ENCODE measurements at regions not wholly inside any gene's neighbourhood (a gene's known extent, or its start where the extent isn't known, plus 50 kb on each side); places are given as distances from the start of the nearest gene placed in this dataset.

- TF ChIP-seq ETV6 (IDR thresholded peaks at IDR 0.05; ENCODE audit: borderline replicate concordance in 1 of 2, low read depth in 2 of 2, low read length in 1 of 2) (peak in 1 of 2 experiments; percentile 55; a peak in 1 of 4 replicates), ETV6 (CRISPR knock-in tag; IDR thresholded peaks at IDR 0.05; ENCODE audit: borderline replicate concordance) (no peak), ZNF134 (CRISPR knock-in tag; conservative IDR thresholded peaks at IDR 0.05) (no peak), SOX6 (IDR thresholded peaks at IDR 0.05) (peak; percentile 82), FOXK2 (conservative IDR thresholded peaks at IDR 0.05 in 1 of 2, IDR thresholded peaks at IDR 0.05 in 1 of 2; ENCODE audit: low read depth in 2 of 2) (peak; percentile 50 to 56), MYNN (IDR thresholded peaks at IDR 0.05) (peak; percentile 44; the same call in 1 of the 2 replicates), MYNN (CRISPR knock-in tag; IDR thresholded peaks at IDR 0.05) (no peak), DACH1 (IDR thresholded peaks at IDR 0.05; ENCODE audit: partially characterized antibody) (peak; percentile 48), MEF2D (tag; conservative IDR thresholded peaks at IDR 0.05; ENCODE audit: low read depth) (0 out of 2 replicates have a peak, but pooled peaks have one; percentile 18), SMAD3 (CRISPR knock-in tag; conservative IDR thresholded peaks at IDR 0.05) (0 out of 2 replicates have a peak, but pooled peaks have one; percentile 52), TSC22D4 (tag; IDR thresholded peaks at IDR 0.05) (no peak), HDAC1 (IDR thresholded peaks at IDR 0.05) (peak in 1 of 2 experiments; percentile 69; a peak in 2 of 4 replicates), ASH1L (IDR thresholded peaks at IDR 0.05; ENCODE audit: borderline replicate concordance, low read depth, partially characterized antibody) (no peak), JUN (IDR thresholded peaks at IDR 0.05; ENCODE audit: borderline replicate concordance, low read depth, low read length) (peak; percentile 95), JUN (CRISPR knock-in tag; IDR thresholded peaks at IDR 0.05; ENCODE audit: borderline replicate concordance) (no peak)
- TF ChIP-seq, protein P1, sequence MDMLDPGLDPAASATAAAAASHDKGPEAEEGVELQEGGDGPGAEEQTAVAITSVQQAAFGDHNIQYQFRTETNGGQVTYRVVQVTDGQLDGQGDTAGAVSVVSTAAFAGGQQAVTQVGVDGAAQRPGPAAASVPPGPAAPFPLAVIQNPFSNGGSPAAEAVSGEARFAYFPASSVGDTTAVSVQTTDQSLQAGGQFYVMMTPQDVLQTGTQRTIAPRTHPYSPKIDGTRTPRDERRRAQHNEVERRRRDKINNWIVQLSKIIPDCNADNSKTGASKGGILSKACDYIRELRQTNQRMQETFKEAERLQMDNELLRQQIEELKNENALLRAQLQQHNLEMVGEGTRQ (CRISPR knock-in tag; IDR thresholded peaks at IDR 0.05), result 0 out of 2 replicates have a peak, but pooled peaks have one; percentile 8
- TF ChIP-seq, protein P2, sequence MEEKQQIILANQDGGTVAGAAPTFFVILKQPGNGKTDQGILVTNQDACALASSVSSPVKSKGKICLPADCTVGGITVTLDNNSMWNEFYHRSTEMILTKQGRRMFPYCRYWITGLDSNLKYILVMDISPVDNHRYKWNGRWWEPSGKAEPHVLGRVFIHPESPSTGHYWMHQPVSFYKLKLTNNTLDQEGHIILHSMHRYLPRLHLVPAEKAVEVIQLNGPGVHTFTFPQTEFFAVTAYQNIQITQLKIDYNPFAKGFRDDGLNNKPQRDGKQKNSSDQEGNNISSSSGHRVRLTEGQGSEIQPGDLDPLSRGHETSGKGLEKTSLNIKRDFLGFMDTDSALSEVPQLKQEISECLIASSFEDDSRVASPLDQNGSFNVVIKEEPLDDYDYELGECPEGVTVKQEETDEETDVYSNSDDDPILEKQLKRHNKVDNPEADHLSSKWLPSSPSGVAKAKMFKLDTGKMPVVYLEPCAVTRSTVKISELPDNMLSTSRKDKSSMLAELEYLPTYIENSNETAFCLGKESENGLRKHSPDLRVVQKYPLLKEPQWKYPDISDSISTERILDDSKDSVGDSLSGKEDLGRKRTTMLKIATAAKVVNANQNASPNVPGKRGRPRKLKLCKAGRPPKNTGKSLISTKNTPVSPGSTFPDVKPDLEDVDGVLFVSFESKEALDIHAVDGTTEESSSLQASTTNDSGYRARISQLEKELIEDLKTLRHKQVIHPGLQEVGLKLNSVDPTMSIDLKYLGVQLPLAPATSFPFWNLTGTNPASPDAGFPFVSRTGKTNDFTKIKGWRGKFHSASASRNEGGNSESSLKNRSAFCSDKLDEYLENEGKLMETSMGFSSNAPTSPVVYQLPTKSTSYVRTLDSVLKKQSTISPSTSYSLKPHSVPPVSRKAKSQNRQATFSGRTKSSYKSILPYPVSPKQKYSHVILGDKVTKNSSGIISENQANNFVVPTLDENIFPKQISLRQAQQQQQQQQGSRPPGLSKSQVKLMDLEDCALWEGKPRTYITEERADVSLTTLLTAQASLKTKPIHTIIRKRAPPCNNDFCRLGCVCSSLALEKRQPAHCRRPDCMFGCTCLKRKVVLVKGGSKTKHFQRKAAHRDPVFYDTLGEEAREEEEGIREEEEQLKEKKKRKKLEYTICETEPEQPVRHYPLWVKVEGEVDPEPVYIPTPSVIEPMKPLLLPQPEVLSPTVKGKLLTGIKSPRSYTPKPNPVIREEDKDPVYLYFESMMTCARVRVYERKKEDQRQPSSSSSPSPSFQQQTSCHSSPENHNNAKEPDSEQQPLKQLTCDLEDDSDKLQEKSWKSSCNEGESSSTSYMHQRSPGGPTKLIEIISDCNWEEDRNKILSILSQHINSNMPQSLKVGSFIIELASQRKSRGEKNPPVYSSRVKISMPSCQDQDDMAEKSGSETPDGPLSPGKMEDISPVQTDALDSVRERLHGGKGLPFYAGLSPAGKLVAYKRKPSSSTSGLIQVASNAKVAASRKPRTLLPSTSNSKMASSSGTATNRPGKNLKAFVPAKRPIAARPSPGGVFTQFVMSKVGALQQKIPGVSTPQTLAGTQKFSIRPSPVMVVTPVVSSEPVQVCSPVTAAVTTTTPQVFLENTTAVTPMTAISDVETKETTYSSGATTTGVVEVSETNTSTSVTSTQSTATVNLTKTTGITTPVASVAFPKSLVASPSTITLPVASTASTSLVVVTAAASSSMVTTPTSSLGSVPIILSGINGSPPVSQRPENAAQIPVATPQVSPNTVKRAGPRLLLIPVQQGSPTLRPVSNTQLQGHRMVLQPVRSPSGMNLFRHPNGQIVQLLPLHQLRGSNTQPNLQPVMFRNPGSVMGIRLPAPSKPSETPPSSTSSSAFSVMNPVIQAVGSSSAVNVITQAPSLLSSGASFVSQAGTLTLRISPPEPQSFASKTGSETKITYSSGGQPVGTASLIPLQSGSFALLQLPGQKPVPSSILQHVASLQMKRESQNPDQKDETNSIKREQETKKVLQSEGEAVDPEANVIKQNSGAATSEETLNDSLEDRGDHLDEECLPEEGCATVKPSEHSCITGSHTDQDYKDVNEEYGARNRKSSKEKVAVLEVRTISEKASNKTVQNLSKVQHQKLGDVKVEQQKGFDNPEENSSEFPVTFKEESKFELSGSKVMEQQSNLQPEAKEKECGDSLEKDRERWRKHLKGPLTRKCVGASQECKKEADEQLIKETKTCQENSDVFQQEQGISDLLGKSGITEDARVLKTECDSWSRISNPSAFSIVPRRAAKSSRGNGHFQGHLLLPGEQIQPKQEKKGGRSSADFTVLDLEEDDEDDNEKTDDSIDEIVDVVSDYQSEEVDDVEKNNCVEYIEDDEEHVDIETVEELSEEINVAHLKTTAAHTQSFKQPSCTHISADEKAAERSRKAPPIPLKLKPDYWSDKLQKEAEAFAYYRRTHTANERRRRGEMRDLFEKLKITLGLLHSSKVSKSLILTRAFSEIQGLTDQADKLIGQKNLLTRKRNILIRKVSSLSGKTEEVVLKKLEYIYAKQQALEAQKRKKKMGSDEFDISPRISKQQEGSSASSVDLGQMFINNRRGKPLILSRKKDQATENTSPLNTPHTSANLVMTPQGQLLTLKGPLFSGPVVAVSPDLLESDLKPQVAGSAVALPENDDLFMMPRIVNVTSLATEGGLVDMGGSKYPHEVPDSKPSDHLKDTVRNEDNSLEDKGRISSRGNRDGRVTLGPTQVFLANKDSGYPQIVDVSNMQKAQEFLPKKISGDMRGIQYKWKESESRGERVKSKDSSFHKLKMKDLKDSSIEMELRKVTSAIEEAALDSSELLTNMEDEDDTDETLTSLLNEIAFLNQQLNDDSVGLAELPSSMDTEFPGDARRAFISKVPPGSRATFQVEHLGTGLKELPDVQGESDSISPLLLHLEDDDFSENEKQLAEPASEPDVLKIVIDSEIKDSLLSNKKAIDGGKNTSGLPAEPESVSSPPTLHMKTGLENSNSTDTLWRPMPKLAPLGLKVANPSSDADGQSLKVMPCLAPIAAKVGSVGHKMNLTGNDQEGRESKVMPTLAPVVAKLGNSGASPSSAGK (IDR thresholded peaks at IDR 0.05), result peak; percentile 33; the same call in 1 of the 2 replicates
Observed at GRCh38 chr6:18585032-18585573, 198.0 kb downstream of the RNF144B start (continued).
